Prostate gland (tissue), 2 donors: ENCODE measurements at regions not wholly inside any gene's neighbourhood (a gene's known extent, or its start where the extent isn't known, plus 50 kb on each side); places are given as distances from the start of the nearest gene placed in this dataset.

ENCODE experiments used
- POLR2A ChIP-seq: fragments of 450-650 bp; IDR thresholded peaks from one replicate; pipeline ENCODE4 v1.6.1; 2016; ENCODE audit warnings: antibody characterized with exemption, mild to moderate bottlenecking
- TF ChIP-seq, protein P1 (sequence below), 4 experiments: fragments of 200-600 bp in 2 of 4; fragments of 450-650 bp in 2 of 4; sonication (generic) in 2 of 4; IDR thresholded peaks; 1 replicate in 3 of 4; 2 replicates in 1 of 4; pipeline ENCODE4 v1.5.1; 2016 to 2019; ENCODE audit warnings: antibody characterized with exemption in 4 of 4, mild to moderate bottlenecking in 2 of 4, moderate library complexity in 2 of 4

- TF ChIP-seq, protein P1, sequence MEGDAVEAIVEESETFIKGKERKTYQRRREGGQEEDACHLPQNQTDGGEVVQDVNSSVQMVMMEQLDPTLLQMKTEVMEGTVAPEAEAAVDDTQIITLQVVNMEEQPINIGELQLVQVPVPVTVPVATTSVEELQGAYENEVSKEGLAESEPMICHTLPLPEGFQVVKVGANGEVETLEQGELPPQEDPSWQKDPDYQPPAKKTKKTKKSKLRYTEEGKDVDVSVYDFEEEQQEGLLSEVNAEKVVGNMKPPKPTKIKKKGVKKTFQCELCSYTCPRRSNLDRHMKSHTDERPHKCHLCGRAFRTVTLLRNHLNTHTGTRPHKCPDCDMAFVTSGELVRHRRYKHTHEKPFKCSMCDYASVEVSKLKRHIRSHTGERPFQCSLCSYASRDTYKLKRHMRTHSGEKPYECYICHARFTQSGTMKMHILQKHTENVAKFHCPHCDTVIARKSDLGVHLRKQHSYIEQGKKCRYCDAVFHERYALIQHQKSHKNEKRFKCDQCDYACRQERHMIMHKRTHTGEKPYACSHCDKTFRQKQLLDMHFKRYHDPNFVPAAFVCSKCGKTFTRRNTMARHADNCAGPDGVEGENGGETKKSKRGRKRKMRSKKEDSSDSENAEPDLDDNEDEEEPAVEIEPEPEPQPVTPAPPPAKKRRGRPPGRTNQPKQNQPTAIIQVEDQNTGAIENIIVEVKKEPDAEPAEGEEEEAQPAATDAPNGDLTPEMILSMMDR (IDR thresholded peaks at IDR 0.05): no peak
- no peak for TF ChIP-seq POLR2A
These were observed 268.7 kb upstream of the ATP5MC3 start for GRCh38 chr2:175450029-175450760.
